IPS-18a (cell line): ENCODE measurements at regions not wholly inside any gene's neighbourhood (a gene's known extent, or its start where the extent isn't known, plus 50 kb on each side); places are given as distances from the start of the nearest gene placed in this dataset.
"Not testable (repeated sequence)": the region's sequence is repeated elsewhere in the genome, so short reads cannot be mapped to it uniquely, and the experiment has no call there.

Experiments used
- H3K27ac ChIP-seq: one replicate; pipeline ENCODE4 v1.5.1; 2013; ENCODE audit warnings: low read length
- H3K27me3 ChIP-seq: one replicate; pipeline ENCODE4 v1.6.1; 2013; ENCODE audit warnings: mild to moderate bottlenecking, low read length; ENCODE audit not compliant: control insufficient read depth, insufficient read depth
- H3K36me3 ChIP-seq: one replicate; pipeline ENCODE4 v1.6.1; 2013; ENCODE audit warnings: low read depth, low read length; ENCODE audit not compliant: control insufficient read depth
- H3K4me1 ChIP-seq: one replicate; pipeline ENCODE4 v1.6.1; 2013; ENCODE audit warnings: low read depth, low read length; ENCODE audit not compliant: control insufficient read depth
- H3K4me3 ChIP-seq: one replicate; pipeline ENCODE4 v1.5.1; 2013; ENCODE audit warnings: low read length
- H3K9ac ChIP-seq: one replicate; pipeline ENCODE4 v1.6.1; 2013; ENCODE audit warnings: mild to moderate bottlenecking, low read length, moderate library complexity
- H3K9me3 ChIP-seq: one replicate; pipeline ENCODE4 v1.6.1; 2013; ENCODE audit warnings: low read depth, low read length; ENCODE audit not compliant: control insufficient read depth

GRCh38 chr17:13835151-13835550 is 233.4 kb upstream of the HS3ST3A1 start:
- H3K36me3 ChIP-seq: no peaks in the 10 kb centered on the region
- no peak overlapping the region for H3K4me3 ChIP-seq
- no peaks in the 10 kb centered on the region for H3K4me1 ChIP-seq
- no peak overlapping the region for H3K27ac ChIP-seq
- no peaks in the 10 kb centered on the region for H3K9me3 ChIP-seq
- no peak overlapping the region for H3K9ac ChIP-seq
- no peaks in the 10 kb centered on the region for H3K27me3 ChIP-seq

DNA sequence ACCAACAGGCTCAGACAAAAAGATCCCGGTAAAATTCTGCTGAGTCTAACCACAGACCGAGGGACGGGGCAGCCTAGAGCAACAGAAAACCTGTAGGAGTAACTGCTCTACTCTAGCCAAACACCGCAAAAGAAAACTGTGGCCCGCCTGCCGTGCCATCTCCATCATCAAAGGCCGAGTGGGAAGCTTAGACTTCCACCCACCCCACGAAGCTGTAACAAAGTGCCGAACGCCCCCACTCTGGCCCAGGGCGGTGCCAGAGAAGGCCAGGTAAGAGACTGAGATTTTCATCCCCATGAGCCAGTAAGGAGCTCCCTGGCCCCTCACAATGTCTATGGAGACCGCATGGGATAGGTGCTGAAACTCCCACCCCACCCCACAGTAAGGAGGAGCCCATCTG is 231.9 kb upstream of the COX10 start:
- Histone ChIP-seq H3K27ac (no peak overlapping the region), H3K9ac (no peak overlapping the region), H3K4me3 (no peak overlapping the region), H3K36me3 (no peaks in the 10 kb centered on the region), H3K9me3 (no peaks in the 10 kb centered on the region), H3K4me1 (no peaks in the 10 kb centered on the region), H3K27me3 (no peaks in the 10 kb centered on the region)

DNA sequence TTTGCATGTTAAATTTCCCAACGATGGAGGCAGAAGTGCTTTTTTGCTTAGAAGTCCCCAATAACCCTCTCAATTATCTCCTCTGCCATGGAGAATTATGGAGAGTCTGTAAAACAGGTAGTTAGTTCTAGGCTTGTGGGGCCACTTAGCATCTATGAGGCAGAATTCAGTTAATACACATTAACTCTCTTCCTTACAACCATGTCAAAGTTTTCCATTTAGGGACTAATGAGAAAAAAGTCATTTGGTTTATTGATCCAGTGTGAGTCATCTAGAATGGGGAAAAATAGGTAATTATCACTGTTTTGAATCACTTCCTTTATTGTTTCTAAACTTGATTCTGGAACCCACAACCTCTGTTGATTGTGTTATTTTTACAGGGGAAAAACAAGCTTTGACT is 229.1 kb upstream of the COX10 start:
- Histone ChIP-seq H3K9ac (no peak overlapping the region), H3K4me1 (no peaks in the 10 kb centered on the region), H3K27ac (no peak overlapping the region), H3K36me3 (no peaks in the 10 kb centered on the region), H3K9me3 (no peaks in the 10 kb centered on the region), H3K4me3 (no peak overlapping the region), H3K27me3 (no peaks in the 10 kb centered on the region)

- no peaks in the 10 kb centered on the region for H3K9me3 ChIP-seq
- H3K4me3 ChIP-seq: no peak overlapping the region
- H3K27ac ChIP-seq: no peak overlapping the region
- H3K27me3 ChIP-seq: no peaks in the 10 kb centered on the region
- H3K4me1 ChIP-seq: no peaks in the 10 kb centered on the region
- H3K9ac ChIP-seq: no peak overlapping the region
- H3K36me3 ChIP-seq: no peaks in the 10 kb centered on the region
Observed at GRCh38 chr17:13843862-13844635, 225.3 kb upstream of the COX10 start.

GRCh38 chr17:13851889-13852288 is 217.4 kb upstream of the COX10 start:
- Histone ChIP-seq H3K9ac (no peak overlapping the region), H3K4me3 (no peak overlapping the region), H3K36me3 (no peaks in the 10 kb centered on the region), H3K27me3 (no peaks in the 10 kb centered on the region), H3K27ac (no peak overlapping the region), H3K9me3 (no peaks in the 10 kb centered on the region), H3K4me1 (no peaks in the 10 kb centered on the region)

DNA sequence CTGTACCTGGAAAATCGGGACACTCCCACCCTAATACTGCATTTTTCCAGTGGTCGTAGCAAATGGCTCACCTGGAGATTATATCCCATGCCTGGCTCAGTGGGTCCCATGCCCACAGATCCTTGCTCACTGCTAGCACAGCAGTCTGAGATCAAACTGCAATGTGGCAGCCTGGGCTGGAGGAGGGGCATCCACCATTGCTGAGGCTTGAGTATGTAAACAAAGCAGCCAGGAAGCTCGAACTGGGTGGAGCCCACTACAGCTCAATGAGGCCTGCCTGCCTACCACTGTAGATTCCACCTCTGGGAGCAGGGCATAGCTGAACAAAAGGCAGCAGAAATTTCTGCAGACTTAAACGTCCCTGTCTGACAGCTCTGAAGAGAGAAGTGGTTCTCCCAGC is 213.6 kb upstream of the COX10 start:
- not testable (repeated sequence) for H3K4me3 ChIP-seq, H3K36me3 ChIP-seq, H3K9me3 ChIP-seq, H3K9ac ChIP-seq, H3K27me3 ChIP-seq, H3K27ac ChIP-seq, H3K4me1 ChIP-seq

DNA sequence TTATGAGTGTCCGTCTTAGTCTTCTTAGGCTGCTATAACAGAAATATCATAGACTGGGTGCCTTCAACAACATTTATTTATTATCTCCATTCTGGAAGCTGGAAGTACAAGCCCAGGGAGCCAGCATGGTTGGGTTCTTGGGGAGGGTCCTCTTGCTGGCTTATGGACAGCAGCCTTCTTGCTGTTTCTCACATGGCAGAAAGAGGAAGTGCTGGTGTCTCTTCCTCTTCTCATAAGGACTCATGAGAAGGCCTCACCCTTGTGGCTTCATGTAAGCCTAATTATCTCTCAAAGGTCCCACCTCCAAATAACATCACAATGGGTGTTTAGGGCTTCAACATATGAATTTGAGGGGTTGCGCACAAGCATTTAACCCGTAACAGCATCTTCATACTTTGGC is 207.0 kb upstream of the COX10 start:
- Histone ChIP-seq H3K36me3 (no peaks in the 10 kb centered on the region), H3K27ac (no peak overlapping the region), H3K27me3 (no peaks in the 10 kb centered on the region), H3K9me3 (no peaks in the 10 kb centered on the region), H3K4me1 (no peaks in the 10 kb centered on the region), H3K4me3 (no peak overlapping the region), H3K9ac (no peak overlapping the region)

DNA sequence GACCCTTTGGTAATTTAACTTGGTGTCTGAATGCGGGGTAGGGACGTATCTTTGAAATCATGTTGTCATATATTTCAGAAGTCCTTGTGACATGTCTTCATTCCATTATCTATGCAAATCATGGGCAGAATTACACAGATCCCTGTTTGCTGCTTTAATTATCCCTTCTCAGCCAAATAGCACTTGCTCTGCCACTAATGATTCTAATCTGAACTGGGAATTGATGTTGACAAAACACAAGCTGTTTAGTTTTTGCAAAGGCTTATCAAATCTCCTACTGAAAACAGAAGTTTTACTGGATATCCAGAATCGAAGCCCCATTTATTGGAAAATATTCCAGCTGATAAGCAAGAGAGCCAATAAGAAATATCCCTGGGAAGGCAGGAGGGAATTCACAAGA is 205.9 kb upstream of the COX10 start:
- Histone ChIP-seq H3K36me3 (no peaks in the 10 kb centered on the region), H3K27me3 (no peaks in the 10 kb centered on the region), H3K9me3 (no peaks in the 10 kb centered on the region), H3K4me3 (no peak overlapping the region), H3K27ac (no peak overlapping the region), H3K9ac (no peak overlapping the region), H3K4me1 (no peaks in the 10 kb centered on the region)

- H3K27me3 ChIP-seq: no peaks in the 10 kb centered on the region
- no peaks in the 10 kb centered on the region for H3K9me3 ChIP-seq
- H3K36me3 ChIP-seq: no peaks in the 10 kb centered on the region
- H3K27ac ChIP-seq: no peak overlapping the region
- no peak overlapping the region for H3K4me3 ChIP-seq
- H3K4me1 ChIP-seq: no peaks in the 10 kb centered on the region
- no peak overlapping the region for H3K9ac ChIP-seq
Observed at GRCh38 chr17:13864521-13864920, 204.8 kb upstream of the COX10 start.

- Histone ChIP-seq H3K27ac (no peak overlapping the region), H3K9ac (no peak overlapping the region), H3K27me3 (no peaks in the 10 kb centered on the region), H3K9me3 (no peaks in the 10 kb centered on the region), H3K36me3 (no peaks in the 10 kb centered on the region), H3K4me3 (no peak overlapping the region), H3K4me1 (no peaks in the 10 kb centered on the region)
Observed at GRCh38 chr17:13865650-13866049, 203.7 kb upstream of the COX10 start.

DNA sequence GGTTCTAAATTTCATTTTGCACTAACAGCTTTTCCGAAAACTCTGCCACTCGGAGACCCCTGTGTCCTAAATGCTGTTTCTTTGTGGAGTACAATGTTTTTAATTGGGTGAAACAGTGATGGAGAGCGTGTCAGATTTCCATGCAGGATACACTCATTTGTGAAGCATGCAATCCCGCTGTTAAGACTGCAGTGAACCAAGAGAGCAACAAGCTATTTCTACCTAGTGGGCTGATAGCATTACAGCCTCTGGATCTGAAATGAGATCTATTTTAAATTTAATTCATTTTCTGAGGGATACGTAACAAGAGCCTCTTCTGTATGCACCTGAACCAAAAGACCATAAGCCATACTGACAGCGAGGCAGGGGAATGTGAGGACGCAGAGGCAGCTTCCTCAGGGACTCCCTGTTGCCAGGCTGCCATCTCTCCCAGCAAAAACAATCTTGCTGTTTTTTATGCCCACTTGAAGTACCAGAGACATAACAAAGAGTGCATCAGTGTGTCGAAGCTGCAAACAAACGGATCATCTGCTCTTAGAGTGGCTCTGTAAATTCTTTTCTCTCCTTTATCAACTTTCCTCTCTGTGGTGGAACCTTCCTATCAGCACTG is 199.9 kb upstream of the COX10 start:
- Histone ChIP-seq H3K9me3 (no peaks in the 10 kb centered on the region), H3K4me1 (no peaks in the 10 kb centered on the region), H3K27me3 (no peaks in the 10 kb centered on the region), H3K27ac (no peak overlapping the region), H3K36me3 (no peaks in the 10 kb centered on the region), H3K9ac (no peak overlapping the region), H3K4me3 (no peak overlapping the region)

- H3K9ac ChIP-seq: no peak overlapping the region
- H3K36me3 ChIP-seq: no peaks in the 10 kb centered on the region
- H3K27me3 ChIP-seq: no peaks in the 10 kb centered on the region
- H3K4me3 ChIP-seq: no peak overlapping the region
- H3K9me3 ChIP-seq: no peaks in the 10 kb centered on the region
- no peak overlapping the region for H3K27ac ChIP-seq
- no peaks in the 10 kb centered on the region for H3K4me1 ChIP-seq
Observed at GRCh38 chr17:13871261-13871660, 198.0 kb upstream of the COX10 start.
